Activated T-cell treated with anti-CD3 and anti-CD28 coated beads, Interleukin-2, amount 50 U/mL, for 24 hours (primary cell): ENCODE measurements at regions not wholly inside any gene's neighbourhood (a gene's known extent, or its start where the extent isn't known, plus 50 kb on each side); places are given as distances from the start of the nearest gene placed in this dataset.

Experiments used
- DNase-seq: peaks from one replicate; pipeline ENCODE4 v3.0.0-alpha.2; 2020
- H3K27ac Mint-ChIP-seq: 2 replicates; pipeline ENCODE4 v1.8.0; 2020; ENCODE audit warnings: mild to moderate bottlenecking, mixed read lengths
- H3K27me3 Mint-ChIP-seq: 2 replicates; pipeline ENCODE4 v1.8.0; 2020; ENCODE audit warnings: mixed read lengths
- H3K36me3 Mint-ChIP-seq: 2 replicates; pipeline ENCODE4 v1.8.0; 2020; ENCODE audit warnings: low read depth, mixed read lengths
- H3K4me1 Mint-ChIP-seq: 2 replicates; pipeline ENCODE4 v1.8.0; 2020; ENCODE audit warnings: low read depth, mixed read lengths
- H3K4me3 Mint-ChIP-seq: 2 replicates; pipeline ENCODE4 v1.8.0; 2020; ENCODE audit warnings: mild to moderate bottlenecking, moderate library complexity, mixed read lengths
- H3K9me3 Mint-ChIP-seq: 2 replicates; pipeline ENCODE4 v1.8.0; 2020; ENCODE audit warnings: mixed read lengths

DNA sequence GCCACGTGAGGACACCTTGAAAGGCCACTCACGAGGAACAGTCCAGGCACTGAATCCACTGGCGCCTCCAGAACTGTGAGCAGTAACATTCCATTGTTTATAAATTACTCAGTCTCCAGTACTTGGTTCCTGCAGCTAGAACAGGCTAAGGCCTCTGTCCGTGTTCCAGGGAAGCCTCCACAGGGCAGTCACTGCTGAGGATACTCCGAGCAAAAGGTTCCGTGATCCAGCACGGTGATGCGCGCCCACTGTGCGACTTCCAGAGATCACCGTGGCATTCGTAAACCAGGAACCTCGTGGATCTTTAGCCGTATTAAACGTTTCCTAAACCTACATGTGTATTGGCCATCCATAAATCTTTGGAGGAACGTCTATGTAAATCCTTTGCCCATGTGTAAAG, 51.5 kb upstream of the SALL3 start:
- H3K4me3 Mint-ChIP-seq = no peak overlapping the region
- H3K27me3 Mint-ChIP-seq = no peaks in the 10 kb centered on the region
- H3K27ac Mint-ChIP-seq = no peak overlapping the region
- no peaks in the 10 kb centered on the region for H3K36me3 Mint-ChIP-seq
- no peak for DNase-seq
- no peaks in the 10 kb centered on the region for H3K9me3 Mint-ChIP-seq
- H3K4me1 Mint-ChIP-seq = no peaks in the 10 kb centered on the region

DNA sequence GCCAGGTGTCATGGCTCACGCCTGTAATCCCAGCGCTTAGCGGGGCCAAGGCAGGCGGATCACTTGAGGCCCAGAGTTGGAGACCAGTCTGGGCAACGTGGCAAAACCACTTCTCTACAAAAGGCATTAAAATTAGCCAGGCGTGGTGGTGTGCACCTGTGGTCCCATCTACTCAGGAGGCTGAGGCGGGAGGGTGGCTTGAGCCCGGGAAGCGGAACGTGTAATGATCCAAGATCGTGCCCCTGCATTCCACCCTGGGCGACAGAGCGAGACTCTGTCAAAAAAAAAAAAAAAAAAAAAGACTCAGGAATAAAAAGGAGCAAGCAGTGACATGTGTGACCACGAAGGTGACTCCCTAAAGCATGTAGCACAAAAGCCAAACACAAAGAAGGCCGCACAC, 50.1 kb upstream of the SALL3 start:
- peaks cover 4% of the 10 kb centered on the region for H3K27me3 Mint-ChIP-seq
- no peaks in the 10 kb centered on the region for H3K4me1 Mint-ChIP-seq
- no peak for DNase-seq
- H3K4me3 Mint-ChIP-seq = no peak overlapping the region
- no peak overlapping the region for H3K27ac Mint-ChIP-seq
- H3K9me3 Mint-ChIP-seq = no peaks in the 10 kb centered on the region
- H3K36me3 Mint-ChIP-seq = no peaks in the 10 kb centered on the region
